OCI-LY1 (cell line): ENCODE measurements at regions not wholly inside any gene's neighbourhood (a gene's known extent, or its start where the extent isn't known, plus 50 kb on each side); places are given as distances from the start of the nearest gene placed in this dataset.

ENCODE experiments used
- H2AFZ ChIP-seq: fragments of 200-600 bp; sonication (generic), shearing (Covaris generic); 2 replicates; pipeline ENCODE4 v1.6.0; 2014; ENCODE audit warnings: antibody characterized with exemption, mild to moderate bottlenecking, low read length
- H3F3A ChIP-seq: fragments of 200-600 bp; sonication (generic), shearing (Covaris generic); 2 replicates; pipeline ENCODE4 v1.6.0; 2014; ENCODE audit warnings: mild to moderate bottlenecking, antibody characterized with exemption, low read length, moderate library complexity; ENCODE audit not compliant: insufficient read depth
- H3K27ac ChIP-seq: fragments of 200-600 bp; sonication (generic); 2 replicates; pipeline ENCODE4 v1.5.1; 2014; ENCODE audit warnings: low read length, mixed run types, mild to moderate bottlenecking, low read depth; ENCODE audit not compliant: poor library complexity, severe bottlenecking
- H3K27me3 ChIP-seq: fragments of 200-600 bp; sonication (generic); 2 replicates; pipeline ENCODE4 v1.6.0; 2014; ENCODE audit warnings: antibody characterized with exemption, mild to moderate bottlenecking, low read length, moderate library complexity; ENCODE audit not compliant: insufficient read depth
- H3K36me3 ChIP-seq: fragments of 200-600 bp; sonication (generic); 2 replicates; pipeline ENCODE4 v1.6.1; 2014; ENCODE audit warnings: mild to moderate bottlenecking, antibody characterized with exemption, low read length, moderate library complexity, mixed read lengths; ENCODE audit not compliant: insufficient read depth
- H3K4me1 ChIP-seq: fragments of 200-600 bp; sonication (generic); 2 replicates; pipeline ENCODE4 v1.5.1; 2014; ENCODE audit warnings: mild to moderate bottlenecking, low read length, moderate library complexity; ENCODE audit not compliant: insufficient read depth, severe bottlenecking
- H3K4me2 ChIP-seq: fragments of 200-600 bp; sonication (generic), shearing (Covaris generic); 2 replicates; pipeline ENCODE4 v1.6.1; 2014; ENCODE audit warnings: low read length
- H3K4me3 ChIP-seq: fragments of 200-600 bp; sonication (generic); 2 replicates; pipeline ENCODE4 v1.5.1; 2014; ENCODE audit warnings: low read length, low read depth, mild to moderate bottlenecking, mixed read lengths; ENCODE audit not compliant: poor library complexity, severe bottlenecking
- H3K79me2 ChIP-seq: fragments of 200-600 bp; shearing (Covaris generic); 2 replicates; pipeline ENCODE4 v1.6.1; 2016; ENCODE audit warnings: mixed run types, low read length, mixed read lengths; ENCODE audit not compliant: insufficient read depth
- H3K9ac ChIP-seq: fragments of 200-600 bp; sonication (generic), shearing (Covaris generic); 2 replicates; pipeline ENCODE4 v1.6.1; 2014; ENCODE audit warnings: mild to moderate bottlenecking, low read length, mixed read lengths
- H3K9me2 ChIP-seq: fragments of 200-600 bp; sonication (generic), shearing (Covaris generic); 2 replicates; pipeline ENCODE4 v1.6.1; 2014; ENCODE audit warnings: low read depth, mild to moderate bottlenecking, low read length, mixed read lengths
- H3K9me3 ChIP-seq: fragments of 200-600 bp; shearing (Covaris generic); 2 replicates; pipeline ENCODE4 v1.6.1; 2014; ENCODE audit warnings: low read length, mixed read lengths
- H4K20me1 ChIP-seq: fragments of 200-600 bp; sonication (generic), shearing (Covaris generic); 2 replicates; pipeline ENCODE4 v1.6.0; 2016; ENCODE audit warnings: mild to moderate bottlenecking, low read length; ENCODE audit not compliant: insufficient read depth
- EZH2 ChIP-seq: fragments of 200-600 bp; sonication (generic), shearing (Covaris generic); IDR thresholded peaks from 2 replicates; pipeline ENCODE4 v1.8.0; 2017; ENCODE audit warnings: borderline replicate concordance, mixed run types, mild to moderate bottlenecking, antibody characterized with exemption, low read length, moderate library complexity, mixed read lengths
- TF ChIP-seq, protein P1 (sequence below): fragments of 200-600 bp; sonication (generic), shearing (Covaris generic); IDR thresholded peaks from 2 replicates; pipeline ENCODE4 v1.5.1; 2017; ENCODE audit warnings: mild to moderate bottlenecking, antibody characterized with exemption, low read length, moderate library complexity, mixed read lengths

DNA sequence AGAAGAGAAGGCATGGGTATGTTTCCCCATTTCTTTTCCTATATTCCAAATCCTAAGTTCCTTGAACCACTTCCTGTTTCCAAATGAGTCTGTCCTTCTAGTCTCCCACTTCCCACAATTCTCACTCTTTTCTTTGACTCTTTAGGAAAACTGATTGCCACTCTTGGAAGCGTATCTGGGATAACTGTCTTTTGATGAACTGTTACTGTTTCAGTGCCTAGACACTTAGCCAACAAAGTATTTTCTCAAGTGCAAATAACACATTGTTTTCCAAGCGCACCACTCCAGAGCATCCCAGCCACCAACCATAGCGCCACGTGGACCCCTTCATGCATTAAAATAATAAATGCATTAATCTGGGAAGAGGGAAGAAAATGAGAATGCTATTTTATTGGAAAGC is 342.8 kb downstream of the MTX2 start:
- Histone ChIP-seq H3F3A (no peaks in the 10 kb centered on the region), H3K4me2 (no peak overlapping the region), H3K27ac (no peak overlapping the region), H3K9me3 (no peaks in the 10 kb centered on the region), H3K9me2 (no peaks in the 10 kb centered on the region), H3K4me3 (no peak overlapping the region), H3K27me3 (no peaks in the 10 kb centered on the region), H2AFZ (no peak overlapping the region), H3K36me3 (no peaks in the 10 kb centered on the region), H4K20me1 (no peaks in the 10 kb centered on the region), H3K9ac (no peak overlapping the region), H3K79me2 (no peaks in the 10 kb centered on the region), H3K4me1 (no peaks in the 10 kb centered on the region)
- TF ChIP-seq, protein P1, sequence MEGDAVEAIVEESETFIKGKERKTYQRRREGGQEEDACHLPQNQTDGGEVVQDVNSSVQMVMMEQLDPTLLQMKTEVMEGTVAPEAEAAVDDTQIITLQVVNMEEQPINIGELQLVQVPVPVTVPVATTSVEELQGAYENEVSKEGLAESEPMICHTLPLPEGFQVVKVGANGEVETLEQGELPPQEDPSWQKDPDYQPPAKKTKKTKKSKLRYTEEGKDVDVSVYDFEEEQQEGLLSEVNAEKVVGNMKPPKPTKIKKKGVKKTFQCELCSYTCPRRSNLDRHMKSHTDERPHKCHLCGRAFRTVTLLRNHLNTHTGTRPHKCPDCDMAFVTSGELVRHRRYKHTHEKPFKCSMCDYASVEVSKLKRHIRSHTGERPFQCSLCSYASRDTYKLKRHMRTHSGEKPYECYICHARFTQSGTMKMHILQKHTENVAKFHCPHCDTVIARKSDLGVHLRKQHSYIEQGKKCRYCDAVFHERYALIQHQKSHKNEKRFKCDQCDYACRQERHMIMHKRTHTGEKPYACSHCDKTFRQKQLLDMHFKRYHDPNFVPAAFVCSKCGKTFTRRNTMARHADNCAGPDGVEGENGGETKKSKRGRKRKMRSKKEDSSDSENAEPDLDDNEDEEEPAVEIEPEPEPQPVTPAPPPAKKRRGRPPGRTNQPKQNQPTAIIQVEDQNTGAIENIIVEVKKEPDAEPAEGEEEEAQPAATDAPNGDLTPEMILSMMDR, result no peak
- TF ChIP-seq EZH2, result no peak

GRCh38 chr2:176612736-176613135 is 343.5 kb downstream of the MTX2 start:
- Histone ChIP-seq H3F3A (no peaks in the 10 kb centered on the region), H3K9ac (no peak overlapping the region), H3K9me2 (no peaks in the 10 kb centered on the region), H3K27ac (no peak overlapping the region), H3K4me2 (no peak overlapping the region), H3K36me3 (no peaks in the 10 kb centered on the region), H3K9me3 (no peaks in the 10 kb centered on the region), H3K4me1 (no peaks in the 10 kb centered on the region), H2AFZ (no peak overlapping the region), H3K79me2 (no peaks in the 10 kb centered on the region), H3K27me3 (no peaks in the 10 kb centered on the region), H3K4me3 (no peak overlapping the region), H4K20me1 (no peaks in the 10 kb centered on the region)
- TF ChIP-seq, protein P1, result no peak
- no peak for TF ChIP-seq EZH2

DNA sequence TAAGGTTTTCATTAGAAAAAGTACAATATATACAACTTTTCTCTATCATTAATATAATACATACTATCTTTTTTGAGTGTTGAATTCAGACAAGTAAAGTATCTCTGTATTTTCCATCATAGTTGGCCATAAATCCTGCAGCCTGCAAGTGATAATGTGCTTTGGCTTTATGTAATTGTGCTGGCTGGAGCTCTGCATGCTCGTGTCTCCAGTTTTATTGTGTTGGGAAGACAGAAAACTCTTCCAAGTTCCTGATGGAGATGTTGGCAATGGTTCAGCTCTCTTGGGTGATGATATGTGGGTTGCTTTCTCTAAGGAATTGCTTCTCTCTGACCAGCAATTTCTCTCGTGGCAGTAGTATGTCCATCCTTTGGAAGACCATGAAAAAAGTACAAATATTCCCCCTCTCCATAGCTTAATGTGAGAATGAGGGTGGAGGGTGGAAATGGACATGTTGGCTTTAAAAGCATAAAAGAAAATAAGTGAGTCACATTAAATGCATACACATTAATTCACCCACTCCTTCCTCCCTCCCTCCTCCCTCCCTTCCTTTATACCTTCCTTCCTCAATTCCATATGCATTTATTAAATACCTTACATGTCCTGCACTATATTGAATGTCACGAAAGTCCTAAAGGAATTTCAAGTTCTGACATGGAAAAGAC is 344.2 kb downstream of the MTX2 start:
- Histone ChIP-seq H2AFZ (no peak overlapping the region), H3F3A (no peaks in the 10 kb centered on the region), H3K79me2 (no peaks in the 10 kb centered on the region), H3K4me1 (no peaks in the 10 kb centered on the region), H3K9me2 (no peaks in the 10 kb centered on the region), H3K9ac (no peak overlapping the region), H3K36me3 (no peaks in the 10 kb centered on the region), H3K27me3 (no peaks in the 10 kb centered on the region), H4K20me1 (no peaks in the 10 kb centered on the region), H3K4me3 (no peak overlapping the region), H3K4me2 (no peak overlapping the region), H3K27ac (no peak overlapping the region), H3K9me3 (no peaks in the 10 kb centered on the region)
- TF ChIP-seq EZH2, result no peak
- TF ChIP-seq, protein P1, result no peak
